Activated naive CD4-positive, alpha-beta T cell treated with anti-CD3 and anti-CD28 coated beads, Interleukin-2, amount 50 U/mL, for 16 hours (primary cell): ENCODE measurements at regions not wholly inside any gene's neighbourhood (a gene's known extent, or its start where the extent isn't known, plus 50 kb on each side); places are given as distances from the start of the nearest gene placed in this dataset.

ENCODE experiments used
- DNase-seq: peaks from one replicate; pipeline ENCODE4 v3.0.0-alpha.2; 2020

DNA sequence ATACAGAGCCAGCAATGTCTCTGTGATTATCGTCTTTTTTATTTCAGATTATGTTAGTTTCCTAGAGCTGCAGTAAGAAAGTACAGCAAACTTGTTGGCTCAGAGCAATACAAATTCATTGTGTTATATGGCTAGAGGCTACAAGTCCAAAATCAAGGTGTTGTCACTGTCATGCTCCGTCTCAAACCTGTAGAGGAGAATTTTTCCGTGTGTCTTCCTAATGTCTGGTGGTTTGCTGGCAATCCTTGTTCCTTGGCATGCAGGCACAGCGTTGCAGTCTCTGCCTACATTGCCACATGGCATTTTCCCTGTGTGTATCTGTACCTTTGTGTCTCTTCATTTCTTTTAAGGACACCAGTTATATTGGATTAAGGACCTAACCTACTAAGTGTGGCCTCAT is 244.4 kb downstream of the LRRIQ3 start:
- no peak for DNase-seq

DNA sequence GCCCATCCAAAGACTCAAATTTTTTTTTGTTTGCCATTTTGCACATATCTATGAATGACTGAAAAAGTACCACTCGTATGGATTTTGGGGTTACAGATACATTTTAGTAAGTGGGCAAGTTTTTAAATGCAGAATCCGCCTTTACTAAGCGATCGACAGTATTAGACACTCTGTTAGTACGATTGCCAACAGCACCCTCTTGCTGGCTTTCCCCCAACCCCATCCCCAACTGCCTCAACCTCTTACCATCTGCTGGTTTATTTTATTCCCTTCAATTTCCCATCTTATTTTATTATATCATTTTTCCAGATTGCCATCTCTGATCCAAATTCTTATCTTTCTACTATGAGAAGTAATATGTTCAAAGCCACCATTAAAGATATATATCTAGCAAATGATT is 244.8 kb downstream of the LRRIQ3 start:
- DNase-seq, result no peak

DNA sequence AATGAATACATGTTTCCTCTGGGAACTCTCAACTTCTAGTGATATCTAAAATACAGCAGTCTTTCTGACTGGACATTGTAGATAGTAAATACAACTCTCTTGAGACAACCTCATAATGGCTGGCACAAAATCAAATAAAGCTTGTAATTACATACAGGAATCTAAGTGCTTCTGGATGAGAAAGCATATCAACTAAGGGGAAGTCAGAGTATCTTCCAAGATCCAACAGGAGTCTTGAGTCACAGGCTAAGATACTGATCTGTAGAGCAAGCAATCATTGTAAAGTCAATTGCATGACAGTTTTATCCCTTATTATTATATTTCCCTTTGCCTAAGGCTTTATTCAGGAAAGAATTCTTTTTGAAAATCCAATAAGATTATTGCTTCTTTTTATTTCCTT is 249.9 kb downstream of the LRRIQ3 start:
- DNase-seq, result no peak

DNA sequence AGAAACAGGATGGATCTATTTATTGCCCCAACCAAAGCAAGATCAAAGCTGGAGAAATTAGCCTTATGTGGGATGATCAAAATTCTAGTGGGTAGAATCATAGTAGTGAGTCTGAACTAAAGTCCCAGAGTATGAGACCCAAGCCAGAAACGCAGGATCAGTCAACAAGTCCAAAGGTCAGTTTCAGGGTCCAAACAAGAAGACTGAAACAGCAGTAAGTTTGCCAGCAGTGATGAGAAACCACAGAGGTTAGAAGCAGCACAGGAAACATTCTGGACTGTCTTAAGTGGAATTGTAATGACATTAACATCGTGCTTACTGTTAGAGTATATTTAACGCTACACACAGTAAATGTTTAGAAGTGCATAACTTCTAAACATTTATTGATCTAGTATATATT is 251.0 kb downstream of the LRRIQ3 start:
- DNase-seq, result no peak

DNA sequence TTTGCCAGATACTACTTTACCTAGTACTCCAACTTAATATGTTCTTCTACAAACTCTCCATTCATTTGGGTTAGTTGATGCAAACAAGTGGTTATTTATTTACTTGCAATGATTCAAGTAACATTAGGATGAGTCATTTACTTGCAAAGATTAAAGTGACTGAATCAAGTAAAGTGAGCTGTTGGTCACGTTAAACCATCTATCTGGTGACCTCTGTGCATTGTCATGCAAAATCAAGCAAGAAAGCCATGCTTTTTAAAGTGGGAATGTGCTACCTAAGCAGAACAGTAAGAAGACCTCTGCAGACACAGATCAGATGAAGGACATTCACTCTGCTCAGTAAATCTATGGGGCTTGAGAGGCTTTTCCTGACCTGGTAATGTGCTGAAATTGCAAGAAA is 254.7 kb downstream of the LRRIQ3 start:
- no peak for DNase-seq

GRCh38 chr1:73930293-73930692 is 267.7 kb downstream of the LRRIQ3 start:
- DNase-seq, result no peak

DNA sequence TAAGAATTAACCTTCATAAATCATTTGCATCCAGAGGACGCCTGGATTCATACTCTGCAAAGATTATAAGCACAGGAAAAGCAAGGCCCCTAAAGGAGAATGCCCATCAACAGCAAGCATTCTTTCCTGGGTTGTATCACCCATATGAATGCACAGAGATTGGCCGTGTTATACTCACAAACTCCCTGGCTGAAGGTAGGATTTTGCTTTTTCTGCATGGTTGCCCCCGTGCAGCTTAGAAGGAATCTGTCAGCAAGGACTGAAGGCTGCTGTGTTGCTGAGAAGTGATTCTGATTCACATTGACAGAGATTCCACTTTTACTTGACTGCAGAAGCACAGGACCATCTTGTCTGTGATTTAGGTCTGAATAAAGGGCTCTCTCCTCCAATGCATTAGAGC is 283.0 kb downstream of the LRRIQ3 start:
- DNase-seq, result no peak

DNA sequence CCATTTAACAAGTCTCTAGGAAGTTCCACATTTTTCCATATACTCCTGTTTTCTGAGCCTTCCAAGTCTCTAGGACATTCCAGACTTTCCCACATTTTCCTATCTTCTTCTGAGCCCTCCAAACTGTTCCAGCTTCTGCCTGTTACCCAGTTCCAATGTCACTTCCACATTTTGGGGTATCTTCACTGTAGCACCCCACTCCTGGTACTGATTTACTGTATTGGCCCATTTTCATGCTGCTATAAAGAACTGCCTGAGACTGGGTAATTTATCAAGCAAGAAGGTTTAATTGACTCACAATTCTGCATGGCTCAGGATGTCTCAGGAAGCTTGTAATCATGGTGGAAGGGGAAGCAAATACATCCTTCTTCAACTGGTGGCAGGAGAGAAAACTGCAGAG is 285.0 kb downstream of the LRRIQ3 start:
- no peak for DNase-seq

DNA sequence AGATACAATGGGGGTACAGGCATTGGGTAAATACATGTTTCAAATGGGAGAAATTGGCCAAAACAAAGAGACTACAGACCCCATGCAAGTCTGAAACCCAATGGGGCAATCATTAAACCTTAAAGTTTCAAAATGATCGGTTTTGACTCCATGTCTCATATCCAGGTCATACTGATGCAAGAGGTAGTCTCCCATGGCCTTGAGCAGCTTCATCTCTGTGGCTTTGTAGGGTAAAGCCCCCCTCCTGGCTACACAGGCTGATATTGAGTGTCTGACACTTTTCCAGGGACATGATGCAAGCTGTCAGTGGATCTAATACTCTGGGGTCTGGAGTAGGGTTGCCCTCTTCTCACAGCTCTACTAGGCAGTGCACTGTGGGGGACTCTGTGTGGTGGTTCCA is 286.1 kb downstream of the LRRIQ3 start:
- no peak for DNase-seq

DNA sequence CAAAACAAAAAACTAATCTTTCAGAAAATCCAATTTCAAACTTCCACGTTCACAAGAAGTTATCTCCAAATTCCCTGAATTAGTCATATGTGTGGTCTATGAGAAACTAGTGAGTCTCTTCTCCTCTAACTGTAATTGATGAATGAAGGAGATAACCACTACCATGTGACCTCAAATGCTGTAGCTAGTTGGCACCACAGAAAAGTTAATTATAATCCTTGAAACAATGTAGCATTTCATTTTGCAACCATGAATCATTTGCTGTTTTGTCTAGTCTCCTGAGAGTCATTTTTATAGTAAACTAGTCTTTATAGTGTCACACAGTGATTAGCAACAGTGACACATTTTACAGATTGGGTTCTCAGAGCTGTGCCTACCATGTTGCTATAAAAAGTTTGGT is 287.5 kb downstream of the LRRIQ3 start:
- DNase-seq, result no peak

GRCh38 chr1:73910062-73910461 is 287.9 kb downstream of the LRRIQ3 start:
- no peak for DNase-seq

- no peak for DNase-seq
Observed at GRCh38 chr1:73909043-73909562, 288.9 kb downstream of the LRRIQ3 start.

- DNase-seq, result no peak
Observed at GRCh38 chr1:73907051-73907450, 290.9 kb downstream of the LRRIQ3 start.

- no peak for DNase-seq
Observed at GRCh38 chr1:73903092-73903491, 294.9 kb downstream of the LRRIQ3 start.

DNA sequence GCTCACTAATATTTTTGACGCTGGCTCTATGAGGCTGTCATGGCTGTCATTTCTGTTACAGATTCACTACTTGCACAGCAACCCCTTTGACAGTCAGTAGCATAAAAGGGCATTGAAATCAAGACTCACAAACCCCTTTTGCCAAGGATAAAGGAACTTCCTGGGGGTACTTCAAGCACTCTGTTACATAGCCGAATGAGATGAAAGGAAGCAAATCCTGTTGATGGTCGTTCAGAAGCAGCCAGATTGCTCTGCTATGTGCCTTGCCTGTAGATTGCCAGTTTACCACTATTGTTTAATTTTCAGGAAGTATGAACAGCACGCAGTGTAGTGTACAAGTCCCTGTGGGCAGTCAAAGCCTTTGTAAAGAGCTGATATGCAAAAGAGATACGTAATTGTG is 296.2 kb downstream of the LRRIQ3 start:
- DNase-seq, result no peak

- DNase-seq, result no peak
Observed at GRCh38 chr1:73899311-73899710, 298.7 kb downstream of the LRRIQ3 start.

DNA sequence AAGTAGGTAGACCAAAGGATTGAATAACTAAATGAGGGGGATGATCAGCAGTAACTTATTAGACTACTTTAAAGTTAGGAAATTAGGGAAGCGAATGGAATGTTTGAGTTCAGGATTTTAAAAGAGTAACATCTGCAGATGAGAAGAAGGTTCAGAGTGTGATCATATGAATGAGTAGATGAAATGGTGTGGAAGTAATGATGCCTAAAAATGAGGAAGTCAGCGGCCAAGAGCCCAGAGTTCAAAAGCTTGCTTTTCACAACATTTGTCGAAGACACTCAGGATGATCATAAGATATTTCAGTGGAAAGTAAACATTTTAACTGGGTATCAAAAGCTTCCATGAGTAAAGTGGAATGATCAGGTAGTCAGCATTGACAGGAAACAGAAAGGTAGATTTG is 299.4 kb downstream of the LRRIQ3 start:
- no peak for DNase-seq

DNA sequence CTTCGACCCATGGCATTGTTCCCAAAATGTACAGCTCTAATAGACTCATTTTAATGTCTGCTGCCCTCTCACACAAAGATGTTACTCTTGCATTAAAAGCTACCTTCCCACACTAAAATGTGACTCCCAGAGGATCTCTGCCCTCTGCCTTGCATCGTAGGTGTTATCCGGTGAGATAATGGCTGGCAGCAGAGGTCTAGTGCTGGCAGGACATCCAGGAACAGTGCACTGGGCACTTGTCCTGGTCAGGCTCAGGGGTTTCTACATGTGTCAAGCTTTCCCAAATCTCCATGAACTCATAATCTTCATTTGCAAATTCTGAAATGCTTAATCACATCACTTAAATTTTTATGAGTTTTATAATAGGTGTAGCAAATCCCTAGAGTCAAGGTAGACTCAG is 310.6 kb downstream of the LRRIQ3 start:
- no peak for DNase-seq

- no peak for DNase-seq
Observed at GRCh38 chr1:73886716-73887115, 311.3 kb downstream of the LRRIQ3 start.

DNA sequence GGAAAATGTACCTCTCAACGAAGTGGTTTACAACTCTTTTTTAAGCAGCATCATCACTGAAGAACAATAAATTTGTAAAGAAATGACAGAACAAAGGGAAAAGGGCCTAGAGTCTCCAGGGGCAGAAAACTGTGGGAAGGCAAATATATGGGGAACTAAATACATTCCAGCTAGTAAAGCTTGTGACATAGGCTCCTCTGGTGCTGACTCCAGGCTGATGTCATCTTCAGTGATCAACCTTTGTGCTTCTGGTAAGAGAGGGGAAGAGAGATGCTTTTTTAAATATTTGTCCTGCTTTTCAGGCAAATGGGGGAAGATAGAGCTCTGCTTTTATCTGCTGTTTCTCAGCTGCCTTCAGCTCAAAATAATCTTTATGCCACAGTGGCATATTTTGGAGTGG is 323.2 kb downstream of the LRRIQ3 start:
- no peak for DNase-seq

- DNase-seq, result no peak
Observed at GRCh38 chr1:73868810-73869336, 329.1 kb downstream of the LRRIQ3 start.

DNA sequence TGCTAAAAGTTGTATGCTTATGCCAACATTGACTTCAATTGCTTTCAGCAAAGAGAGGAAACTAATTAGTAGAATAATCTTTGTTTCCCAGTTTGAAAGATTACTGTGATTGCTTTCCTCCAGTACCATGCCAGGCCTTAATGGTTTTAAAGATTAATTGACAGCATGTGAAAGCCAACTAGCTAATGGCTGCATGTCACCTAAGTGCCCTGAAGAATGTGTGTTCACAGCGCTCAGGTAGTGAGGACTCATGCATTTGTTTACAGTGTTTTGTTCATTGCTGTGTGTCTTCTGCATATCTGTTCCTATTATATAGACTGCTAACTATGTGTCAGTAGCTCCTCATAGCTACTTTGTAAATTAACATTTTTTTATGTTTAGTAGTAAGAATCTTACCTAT is 335.6 kb downstream of the LRRIQ3 start:
- DNase-seq, result no peak

DNA sequence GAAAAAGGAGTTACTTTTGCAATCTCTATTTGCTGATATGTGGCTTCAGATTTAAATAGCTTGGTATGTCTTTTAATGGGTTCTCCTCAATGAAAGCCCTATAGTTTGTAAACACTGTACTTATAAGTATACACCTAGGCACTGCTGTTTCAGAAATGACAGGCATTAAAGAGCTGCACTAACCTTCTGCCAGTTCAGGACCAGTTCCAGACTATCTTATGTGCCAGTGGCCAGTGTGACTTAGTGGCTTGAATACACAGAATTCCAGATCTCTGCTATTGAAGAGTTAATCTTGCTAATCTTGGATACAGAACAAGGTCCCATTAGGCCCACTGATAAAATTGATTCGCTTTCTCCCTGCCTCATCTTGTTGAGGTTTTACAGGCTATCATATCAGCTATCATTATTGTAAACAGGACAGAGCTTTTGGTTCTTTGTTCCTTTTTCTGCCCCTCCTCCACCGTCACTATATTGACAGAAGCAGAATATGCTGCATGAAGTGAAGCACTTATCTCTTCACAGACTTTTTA is 337.5 kb downstream of the LRRIQ3 start:
- no peak for DNase-seq

DNA sequence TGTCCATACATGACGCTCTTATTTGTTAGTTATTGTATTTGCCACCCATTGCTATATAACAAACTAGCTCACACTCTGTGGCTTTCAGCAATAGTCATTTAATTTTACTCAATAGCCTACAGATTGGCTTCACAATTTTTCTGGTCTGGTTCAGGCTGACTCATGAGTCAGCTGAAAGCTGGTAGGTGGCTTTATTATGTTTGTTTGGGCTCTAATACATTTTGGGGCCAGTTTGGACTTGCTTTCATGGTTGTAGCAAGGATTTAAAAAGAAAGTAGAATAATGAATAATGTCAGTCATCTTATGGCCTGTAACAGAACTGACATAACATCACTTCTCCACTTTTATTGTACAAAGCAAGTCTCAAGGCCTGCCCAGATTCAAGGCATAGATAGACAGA is 338.7 kb downstream of the LRRIQ3 start:
- DNase-seq, result no peak

DNA sequence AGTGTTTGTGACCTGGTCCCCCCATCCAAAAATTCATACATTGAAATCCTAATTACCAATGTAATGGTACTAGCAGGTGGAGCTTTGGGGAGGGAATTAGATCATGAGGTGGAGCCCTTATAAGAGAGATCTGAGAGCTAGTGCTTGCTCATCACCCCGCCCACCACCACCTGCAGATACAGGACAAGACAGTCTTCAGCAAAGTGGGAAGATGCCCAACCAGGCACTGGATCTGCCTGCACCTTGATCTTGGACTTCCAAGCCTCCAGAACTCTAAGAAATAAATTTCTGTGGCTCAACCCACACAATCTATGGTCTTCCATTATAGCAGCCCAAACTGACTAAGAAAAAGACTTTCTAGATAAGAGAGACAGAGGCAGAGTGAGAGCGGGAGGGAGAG is 343.4 kb downstream of the LRRIQ3 start:
- no peak for DNase-seq

DNA sequence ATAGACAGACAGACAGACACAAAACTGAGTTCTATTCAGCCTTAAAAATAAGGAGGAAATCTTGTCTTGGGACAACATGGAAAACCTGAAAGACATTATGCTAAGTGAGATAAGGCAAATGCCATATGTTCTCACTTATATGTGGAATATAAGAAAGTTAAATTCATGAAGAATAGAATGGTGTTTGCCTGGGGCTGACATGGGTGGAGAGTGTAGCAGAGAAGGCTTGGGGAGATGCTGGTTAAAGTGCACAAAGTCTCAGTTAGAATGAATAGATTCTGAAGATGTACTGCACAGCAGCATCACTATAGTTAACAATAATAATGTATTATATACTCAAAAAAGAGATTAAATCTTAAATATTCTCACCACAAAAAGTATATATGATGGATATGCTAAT is 355.5 kb downstream of the LRRIQ3 start:
- DNase-seq, result no peak
